ENCODE measurements at regions not wholly inside any gene's neighbourhood (a gene's known extent, or its start where the extent isn't known, plus 50 kb on each side); places are given as distances from the start of the nearest gene placed in this dataset.

- TF ChIP-seq PKNOX1 (IDR thresholded peaks at IDR 0.05) (no peak), L3MBTL2 (conservative IDR thresholded peaks at IDR 0.05) (no peak), CTBP1 (IDR thresholded peaks at IDR 0.05; ENCODE audit: borderline replicate concordance) (no peak), FOXA1 (IDR thresholded peaks at IDR 0.05) (no peak), NFRKB (IDR thresholded peaks at IDR 0.05) (no peak), HDGF (IDR thresholded peaks at IDR 0.05; ENCODE audit: borderline replicate concordance) (no peak), FOXM1 (IDR thresholded peaks at IDR 0.05; ENCODE audit: borderline replicate concordance) (no peak), BHLHE40 (IDR thresholded peaks at IDR 0.05; ENCODE audit: borderline replicate concordance) (no peak), ARNT (IDR thresholded peaks at IDR 0.05) (no peak), TARDBP (IDR thresholded peaks at IDR 0.05) (no peak), ELF4 (IDR thresholded peaks at IDR 0.05) (no peak), SP1 (IDR thresholded peaks at IDR 0.05) (no peak), ZNF384 (IDR thresholded peaks at IDR 0.05) (no peak), SUZ12 (IDR thresholded peaks at IDR 0.05) (no peak), FOXK2 (IDR thresholded peaks at IDR 0.05) (no peak)
- POLR2A ChIA-PET, result no interaction called here
- CTCF ChIA-PET, result no interaction called here
- DNase-seq (ENCODE audit: extremely low spot score), result no peak
Observed at GRCh38 chr2:19589791-19590190, 231.4 kb upstream of the OSR1 start.

- DNase-seq (ENCODE audit: extremely low spot score), result no peak
- ChIA-PET CTCF (no interaction called here), POLR2A (no interaction called here)
- TF ChIP-seq ARNT (IDR thresholded peaks at IDR 0.05) (no peak), L3MBTL2 (conservative IDR thresholded peaks at IDR 0.05) (no peak), SP1 (IDR thresholded peaks at IDR 0.05) (no peak), SUZ12 (IDR thresholded peaks at IDR 0.05) (no peak), FOXM1 (IDR thresholded peaks at IDR 0.05; ENCODE audit: borderline replicate concordance) (no peak), HDGF (IDR thresholded peaks at IDR 0.05; ENCODE audit: borderline replicate concordance) (no peak), LEF1 (IDR thresholded peaks at IDR 0.05; ENCODE audit: borderline replicate concordance) (no peak)
Observed at GRCh38 chr2:19580830-19581229, 222.4 kb upstream of the OSR1 start.

- DNase-seq (ENCODE audit: extremely low spot score), result no peak
- TF ChIP-seq HDGF (IDR thresholded peaks at IDR 0.05; ENCODE audit: borderline replicate concordance) (no peak), FOXA1 (IDR thresholded peaks at IDR 0.05) (no peak), LEF1 (IDR thresholded peaks at IDR 0.05; ENCODE audit: borderline replicate concordance) (no peak), ZNF384 (IDR thresholded peaks at IDR 0.05) (no peak), ARNT (IDR thresholded peaks at IDR 0.05) (no peak), L3MBTL2 (conservative IDR thresholded peaks at IDR 0.05) (no peak), TARDBP (IDR thresholded peaks at IDR 0.05) (no peak), SP1 (IDR thresholded peaks at IDR 0.05) (no peak), SUZ12 (IDR thresholded peaks at IDR 0.05) (no peak), FOXK2 (IDR thresholded peaks at IDR 0.05) (no peak), NFRKB (IDR thresholded peaks at IDR 0.05) (no peak), FOXM1 (IDR thresholded peaks at IDR 0.05; ENCODE audit: borderline replicate concordance) (no peak), ELF4 (IDR thresholded peaks at IDR 0.05) (no peak), PKNOX1 (IDR thresholded peaks at IDR 0.05) (no peak), BHLHE40 (IDR thresholded peaks at IDR 0.05; ENCODE audit: borderline replicate concordance) (no peak), CTBP1 (IDR thresholded peaks at IDR 0.05; ENCODE audit: borderline replicate concordance) (no peak)
- ChIA-PET CTCF (no interaction called here), POLR2A (no interaction called here)
Observed at GRCh38 chr2:19580264-19580663, 221.8 kb upstream of the OSR1 start.

- no peak for DNase-seq (ENCODE audit: extremely low spot score)
- TF ChIP-seq ZNF384 (IDR thresholded peaks at IDR 0.05) (no peak), TARDBP (IDR thresholded peaks at IDR 0.05) (no peak), FOXM1 (IDR thresholded peaks at IDR 0.05; ENCODE audit: borderline replicate concordance) (no peak), LEF1 (IDR thresholded peaks at IDR 0.05; ENCODE audit: borderline replicate concordance) (no peak), HDGF (IDR thresholded peaks at IDR 0.05; ENCODE audit: borderline replicate concordance) (no peak), ARNT (IDR thresholded peaks at IDR 0.05) (no peak), PKNOX1 (IDR thresholded peaks at IDR 0.05) (no peak), L3MBTL2 (conservative IDR thresholded peaks at IDR 0.05) (no peak), NFRKB (IDR thresholded peaks at IDR 0.05) (no peak), BHLHE40 (IDR thresholded peaks at IDR 0.05; ENCODE audit: borderline replicate concordance) (no peak), FOXK2 (IDR thresholded peaks at IDR 0.05) (no peak), SUZ12 (IDR thresholded peaks at IDR 0.05) (no peak), FOXA1 (IDR thresholded peaks at IDR 0.05) (no peak), ELF4 (IDR thresholded peaks at IDR 0.05) (no peak)
- ChIA-PET CTCF (no interaction called here), POLR2A (no interaction called here)
Observed at GRCh38 chr2:19579461-19579860, 221.0 kb upstream of the OSR1 start.

- no peak for DNase-seq (ENCODE audit: extremely low spot score)
- ChIA-PET POLR2A (no interaction called here), CTCF (no interaction called here)
- TF ChIP-seq ARNT (IDR thresholded peaks at IDR 0.05), result no peak
- TF ChIP-seq L3MBTL2 (conservative IDR thresholded peaks at IDR 0.05), result no peak
- TF ChIP-seq FOXM1 (IDR thresholded peaks at IDR 0.05; ENCODE audit: borderline replicate concordance), result no peak
- no peak for TF ChIP-seq TARDBP (IDR thresholded peaks at IDR 0.05)
- TF ChIP-seq FOXA1 (IDR thresholded peaks at IDR 0.05), result no peak
- TF ChIP-seq SUZ12 (IDR thresholded peaks at IDR 0.05), result no peak
- TF ChIP-seq ZNF384 (IDR thresholded peaks at IDR 0.05), result no peak
- TF ChIP-seq HDGF (IDR thresholded peaks at IDR 0.05; ENCODE audit: borderline replicate concordance), result no peak
- TF ChIP-seq NFRKB (IDR thresholded peaks at IDR 0.05), result no peak
- no peak for TF ChIP-seq BHLHE40 (IDR thresholded peaks at IDR 0.05; ENCODE audit: borderline replicate concordance)
Observed at GRCh38 chr2:19577723-19578122, 219.3 kb upstream of the OSR1 start.

GRCh38 chr2:19576411-19576810, 218.0 kb upstream of the OSR1 start:
- POLR2A ChIA-PET, result no interaction called here
- CTCF ChIA-PET, result no interaction called here
- TF ChIP-seq PKNOX1 (IDR thresholded peaks at IDR 0.05), result no peak
- TF ChIP-seq L3MBTL2 (conservative IDR thresholded peaks at IDR 0.05), result no peak
- TF ChIP-seq NFRKB (IDR thresholded peaks at IDR 0.05), result no peak
- TF ChIP-seq TARDBP (IDR thresholded peaks at IDR 0.05), result no peak
- no peak for TF ChIP-seq HDGF (IDR thresholded peaks at IDR 0.05; ENCODE audit: borderline replicate concordance)
- no peak for TF ChIP-seq BHLHE40 (IDR thresholded peaks at IDR 0.05; ENCODE audit: borderline replicate concordance)
- no peak for TF ChIP-seq LEF1 (IDR thresholded peaks at IDR 0.05; ENCODE audit: borderline replicate concordance)
- TF ChIP-seq SUZ12 (IDR thresholded peaks at IDR 0.05), result no peak
- no peak for TF ChIP-seq ARNT (IDR thresholded peaks at IDR 0.05)
- TF ChIP-seq ELF4 (IDR thresholded peaks at IDR 0.05), result no peak
- no peak for TF ChIP-seq FOXK2 (IDR thresholded peaks at IDR 0.05)
- no peak for TF ChIP-seq SP1 (IDR thresholded peaks at IDR 0.05)
- no peak for TF ChIP-seq ZNF384 (IDR thresholded peaks at IDR 0.05)
- TF ChIP-seq FOXM1 (IDR thresholded peaks at IDR 0.05; ENCODE audit: borderline replicate concordance), result no peak
- TF ChIP-seq CTBP1 (IDR thresholded peaks at IDR 0.05; ENCODE audit: borderline replicate concordance), result no peak
- no peak for TF ChIP-seq FOXA1 (IDR thresholded peaks at IDR 0.05)
- no peak for DNase-seq (ENCODE audit: extremely low spot score)
